Fibroblast of lung (primary cell): ENCODE measurements at regions not wholly inside any gene's neighbourhood (a gene's known extent, or its start where the extent isn't known, plus 50 kb on each side); places are given as distances from the start of the nearest gene placed in this dataset.

Experiments
- DNase-seq, 2 donors: peaks; one replicate each; pipeline versions ENCODE4 v3.0.0 to v3.0.0-alpha.2; 2010; ENCODE audit warnings: low read depth in 2 of 2
- H2AFZ ChIP-seq: 2 replicates; pipeline ENCODE4 v1.5.1; 2012; ENCODE audit warnings: low read length, control low read depth, inconsistent platforms
- H3K27ac ChIP-seq: 2 replicates; pipeline ENCODE4 v1.5.1; 2011; ENCODE audit warnings: low read length, control low read depth; ENCODE audit not compliant: insufficient read depth
- H3K27me3 ChIP-seq: 2 replicates; pipeline ENCODE4 v1.5.1; 2011; ENCODE audit warnings: mild to moderate bottlenecking, low read length; ENCODE audit not compliant: control insufficient read depth, insufficient read depth
- H3K36me3 ChIP-seq: 2 replicates; pipeline ENCODE4 v1.5.1; 2011; ENCODE audit warnings: low read length; ENCODE audit not compliant: control insufficient read depth, insufficient read depth
- H3K4me1 ChIP-seq: 2 replicates; pipeline ENCODE4 v1.5.1; 2011; ENCODE audit warnings: low read length; ENCODE audit not compliant: control insufficient read depth, insufficient read depth; ENCODE audit errors: extremely low read depth
- H3K4me2 ChIP-seq: 2 replicates; pipeline ENCODE4 v1.5.1; 2011; ENCODE audit warnings: low read length, control low read depth; ENCODE audit not compliant: insufficient read depth; ENCODE audit errors: extremely low read depth
- H3K4me3 ChIP-seq, 4 experiments: fragments of 200-600 bp in 1 of 4; sonication (generic) in 1 of 4; replicated peaks in 1 of 4; 2 replicates each; pipeline ENCODE4 v1.5.1; 2011 to 2016; ENCODE audit warnings: low read length in 4 of 4, low read depth in 3 of 4, mild to moderate bottlenecking in 3 of 4, control low read depth in 2 of 4, inconsistent platforms in 1 of 4, mixed read lengths in 1 of 4; ENCODE audit not compliant: insufficient read depth in 1 of 4; ENCODE audit errors: control extremely low read depth in 1 of 4
- H3K79me2 ChIP-seq: 2 replicates; pipeline ENCODE4 v1.5.1; 2012; ENCODE audit warnings: mild to moderate bottlenecking, low read length, inconsistent platforms; ENCODE audit not compliant: control insufficient read depth, insufficient read depth
- H3K9ac ChIP-seq: 2 replicates; pipeline ENCODE4 v1.5.1; 2011; ENCODE audit warnings: mild to moderate bottlenecking, low read length, control low read depth; ENCODE audit not compliant: insufficient read depth
- H3K9me3 ChIP-seq: 2 replicates; pipeline ENCODE4 v1.5.1; 2012; ENCODE audit warnings: low read depth, low read length; ENCODE audit not compliant: control insufficient read depth, insufficient read depth
- H4K20me1 ChIP-seq: 2 replicates; pipeline ENCODE4 v1.5.1; 2011; ENCODE audit warnings: low read length; ENCODE audit not compliant: control insufficient read depth, insufficient read depth; ENCODE audit errors: extremely low read depth
- CTCF ChIP-seq, 2 donors: IDR thresholded peaks in 1 of 2; conservative IDR thresholded peaks in 1 of 2; 1 replicate in 1 of 2; 2 replicates in 1 of 2; pipeline ENCODE4 v1.5.1; 2011 to 2012; ENCODE audit warnings: low read length in 2 of 2, control low read depth in 1 of 2, inconsistent platforms in 1 of 2, low read depth in 1 of 2, mild to moderate bottlenecking in 1 of 2
- EZH2 ChIP-seq: IDR thresholded peaks from 2 replicates; pipeline ENCODE4 v1.5.1; 2012; ENCODE audit warnings: low read length, control low read depth, mild to moderate bottlenecking; ENCODE audit errors: missing control alignments

- no peak overlapping the region for H3K9ac ChIP-seq
- H3K9me3 ChIP-seq: no peaks in the 10 kb centered on the region
- no peak for DNase-seq
- H3K4me2 ChIP-seq: no peak overlapping the region
- H3K27me3 ChIP-seq: no peaks in the 10 kb centered on the region
- TF ChIP-seq CTCF (conservative IDR thresholded peaks at IDR 0.05 in 1 of 2, IDR thresholded peaks at IDR 0.05 in 1 of 2; ENCODE audit: low read depth in 1 of 2, low read length in 2 of 2): no peak
- TF ChIP-seq EZH2: no peak
- no peaks in the 10 kb centered on the region for H3K36me3 ChIP-seq
- H2AFZ ChIP-seq: no peak overlapping the region
- no peaks in the 10 kb centered on the region for H3K4me1 ChIP-seq
- no peaks in the 10 kb centered on the region for H4K20me1 ChIP-seq
- H3K4me3 ChIP-seq: no peak overlapping the region
- H3K79me2 ChIP-seq: no peaks in the 10 kb centered on the region
- H3K27ac ChIP-seq: no peak overlapping the region
These were observed 60.3 kb downstream of the SEC61B start for GRCh38 chr9:99282406-99282805.

DNA sequence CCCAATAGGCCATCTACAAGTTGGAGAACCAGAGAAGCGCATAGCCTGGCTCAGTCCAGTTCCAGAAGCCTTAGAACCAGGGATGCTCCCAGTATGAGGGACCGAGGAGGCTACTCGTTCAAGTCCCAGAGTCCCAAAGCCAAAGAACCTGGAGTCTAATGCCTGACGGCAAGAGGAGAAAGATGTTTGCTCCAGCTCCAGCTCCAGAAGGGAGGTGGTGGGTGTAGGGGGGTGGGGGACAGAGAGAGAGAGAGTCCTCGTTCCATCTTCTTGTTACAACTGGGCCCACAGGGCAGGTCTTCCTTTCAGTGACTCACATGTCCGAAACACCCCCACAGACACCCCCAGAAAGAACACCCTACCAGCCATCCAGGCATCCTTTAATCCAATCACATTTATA, 63.9 kb downstream of the SEC61B start:
- Histone ChIP-seq H3K9ac (no peak overlapping the region), H3K27ac (no peak overlapping the region)

DNA sequence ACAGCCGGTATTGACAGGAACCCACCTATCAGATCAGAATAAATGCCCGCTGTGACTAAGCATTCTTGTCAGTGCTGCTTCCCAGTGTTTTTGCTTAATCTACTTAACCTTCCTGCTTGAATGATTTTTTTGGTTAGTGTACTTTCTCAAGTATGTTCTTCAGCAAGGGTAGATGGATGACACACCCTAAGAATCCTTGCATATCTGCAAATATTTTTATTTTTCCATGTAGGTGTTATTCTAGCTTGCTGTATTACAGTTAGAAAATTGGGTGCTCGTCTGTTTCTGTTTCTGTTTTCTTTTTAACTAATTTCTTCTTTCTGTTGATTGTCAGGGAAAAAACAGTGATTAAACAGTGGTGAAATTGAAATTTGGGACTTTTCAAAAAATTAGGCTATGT, 64.5 kb downstream of the SEC61B start:
- H3K79me2 ChIP-seq: no peaks in the 10 kb centered on the region
- no peaks in the 10 kb centered on the region for H3K9me3 ChIP-seq
- no peak for DNase-seq
- no peak overlapping the region for H3K27ac ChIP-seq
- no peak overlapping the region for H3K4me3 ChIP-seq
- H3K4me1 ChIP-seq: no peaks in the 10 kb centered on the region
- TF ChIP-seq CTCF (conservative IDR thresholded peaks at IDR 0.05 in 1 of 2, IDR thresholded peaks at IDR 0.05 in 1 of 2; ENCODE audit: low read depth in 1 of 2, low read length in 2 of 2): no peak
- TF ChIP-seq EZH2: no peak
- H3K36me3 ChIP-seq: no peaks in the 10 kb centered on the region
- H3K4me2 ChIP-seq: no peak overlapping the region
- H3K27me3 ChIP-seq: no peaks in the 10 kb centered on the region
- H4K20me1 ChIP-seq: no peaks in the 10 kb centered on the region
- H3K9ac ChIP-seq: no peak overlapping the region
- no peak overlapping the region for H2AFZ ChIP-seq

More for the DNA sequence above, 63.9 kb downstream of the SEC61B start:
- H3K9me3 ChIP-seq: no peaks in the 10 kb centered on the region
- TF ChIP-seq CTCF (conservative IDR thresholded peaks at IDR 0.05 in 1 of 2, IDR thresholded peaks at IDR 0.05 in 1 of 2; ENCODE audit: low read depth in 1 of 2, low read length in 2 of 2) (no peak), EZH2 (no peak)
- no peak for DNase-seq
- H3K4me1 ChIP-seq: no peaks in the 10 kb centered on the region
- no peaks in the 10 kb centered on the region for H4K20me1 ChIP-seq
- no peaks in the 10 kb centered on the region for H3K79me2 ChIP-seq
- no peak overlapping the region for H2AFZ ChIP-seq
- no peak overlapping the region for H3K4me3 ChIP-seq
- H3K36me3 ChIP-seq: no peaks in the 10 kb centered on the region
- H3K27me3 ChIP-seq: no peaks in the 10 kb centered on the region
- no peak overlapping the region for H3K4me2 ChIP-seq
